Peyer's patch (tissue), 4 donors: ENCODE measurements at regions not wholly inside any gene's neighbourhood (a gene's known extent, or its start where the extent isn't known, plus 50 kb on each side); places are given as distances from the start of the nearest gene placed in this dataset.
"Not testable (repeated sequence)": the region's sequence is repeated elsewhere in the genome, so short reads cannot be mapped to it uniquely, and the experiment has no call there.

Experiments
- POLR2A ChIP-seq, 2 donors: fragments of 450-650 bp; IDR thresholded peaks; one replicate each; pipeline ENCODE4 v1.5.1; 2017; ENCODE audit warnings: antibody characterized with exemption in 2 of 2, mild to moderate bottlenecking in 2 of 2, moderate library complexity in 2 of 2
- TF ChIP-seq, protein P1 (sequence below), 6 experiments: fragments of 450-650 bp in 4 of 6; fragments of 200-600 bp in 2 of 6; sonication (generic) in 1 of 6; IDR thresholded peaks; one replicate each; pipeline ENCODE4 v1.5.1; 2017 to 2019; ENCODE audit warnings: antibody characterized with exemption in 6 of 6, mild to moderate bottlenecking in 3 of 6, moderate library complexity in 1 of 6

DNA sequence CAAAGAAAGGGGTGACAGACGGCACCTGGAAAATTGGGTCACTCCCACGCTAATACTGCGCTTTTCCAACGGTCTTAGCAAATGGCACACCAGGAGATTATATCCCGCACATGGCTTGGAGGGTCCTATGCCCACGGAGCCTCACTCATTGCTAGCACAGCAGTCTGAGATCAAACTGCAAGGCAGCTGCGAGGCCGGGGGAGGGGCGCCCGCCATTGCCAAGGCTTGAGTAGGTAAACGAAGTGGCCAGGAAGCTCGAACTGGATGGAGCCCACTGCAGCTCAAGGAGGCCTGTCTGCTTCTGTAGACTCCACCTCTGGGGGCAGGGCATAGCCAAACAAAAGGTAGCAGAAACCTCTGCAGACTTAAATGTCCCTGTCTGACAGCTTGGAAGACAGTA is 676.8 kb downstream of the BCKDHB start:
- TF ChIP-seq POLR2A (IDR thresholded peaks at IDR 0.05), result not testable (repeated sequence)
- TF ChIP-seq, protein P1, sequence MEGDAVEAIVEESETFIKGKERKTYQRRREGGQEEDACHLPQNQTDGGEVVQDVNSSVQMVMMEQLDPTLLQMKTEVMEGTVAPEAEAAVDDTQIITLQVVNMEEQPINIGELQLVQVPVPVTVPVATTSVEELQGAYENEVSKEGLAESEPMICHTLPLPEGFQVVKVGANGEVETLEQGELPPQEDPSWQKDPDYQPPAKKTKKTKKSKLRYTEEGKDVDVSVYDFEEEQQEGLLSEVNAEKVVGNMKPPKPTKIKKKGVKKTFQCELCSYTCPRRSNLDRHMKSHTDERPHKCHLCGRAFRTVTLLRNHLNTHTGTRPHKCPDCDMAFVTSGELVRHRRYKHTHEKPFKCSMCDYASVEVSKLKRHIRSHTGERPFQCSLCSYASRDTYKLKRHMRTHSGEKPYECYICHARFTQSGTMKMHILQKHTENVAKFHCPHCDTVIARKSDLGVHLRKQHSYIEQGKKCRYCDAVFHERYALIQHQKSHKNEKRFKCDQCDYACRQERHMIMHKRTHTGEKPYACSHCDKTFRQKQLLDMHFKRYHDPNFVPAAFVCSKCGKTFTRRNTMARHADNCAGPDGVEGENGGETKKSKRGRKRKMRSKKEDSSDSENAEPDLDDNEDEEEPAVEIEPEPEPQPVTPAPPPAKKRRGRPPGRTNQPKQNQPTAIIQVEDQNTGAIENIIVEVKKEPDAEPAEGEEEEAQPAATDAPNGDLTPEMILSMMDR (IDR thresholded peaks at IDR 0.05), result not testable (repeated sequence)
